ENCODE measurements at regions not wholly inside any gene's neighbourhood (a gene's known extent, or its start where the extent isn't known, plus 50 kb on each side); places are given as distances from the start of the nearest gene placed in this dataset.

- TF ChIP-seq CTCF (IDR thresholded peaks at IDR 0.05): no peak
- no peak for TF ChIP-seq POLR2A (IDR thresholded peaks at IDR 0.05; ENCODE audit: low read depth)
These were observed 606.8 kb upstream of the TBL1XR1 start for GRCh38 chr3:177804032-177804431.
